Ovary (tissue), 3 donors: ENCODE measurements at regions not wholly inside any gene's neighbourhood (a gene's known extent, or its start where the extent isn't known, plus 50 kb on each side); places are given as distances from the start of the nearest gene placed in this dataset.

Experiments used
- EP300 ChIP-seq: sonication (generic); formaldehyde crosslinking; IDR thresholded peaks from one replicate; pipeline ENCODE4 v1.6.1; 2017; ENCODE audit warnings: antibody characterized with exemption
- POLR2A ChIP-seq: fragments of 450-650 bp; IDR thresholded peaks from one replicate; pipeline ENCODE4 v1.6.1; 2017; ENCODE audit warnings: antibody characterized with exemption, mild to moderate bottlenecking, moderate library complexity
- TF ChIP-seq, protein P1 (sequence below), 3 donors: fragments of 450-650 bp in 2 of 3; fragments of 200-600 bp in 1 of 3; IDR thresholded peaks; one replicate each; pipeline versions ENCODE4 v1.5.1 to v1.8.0; 2016 to 2022; ENCODE audit warnings: antibody characterized with exemption in 3 of 3, mild to moderate bottlenecking in 1 of 3
- donor health status: DM: no; HTN: no; CAD: no.

DNA sequence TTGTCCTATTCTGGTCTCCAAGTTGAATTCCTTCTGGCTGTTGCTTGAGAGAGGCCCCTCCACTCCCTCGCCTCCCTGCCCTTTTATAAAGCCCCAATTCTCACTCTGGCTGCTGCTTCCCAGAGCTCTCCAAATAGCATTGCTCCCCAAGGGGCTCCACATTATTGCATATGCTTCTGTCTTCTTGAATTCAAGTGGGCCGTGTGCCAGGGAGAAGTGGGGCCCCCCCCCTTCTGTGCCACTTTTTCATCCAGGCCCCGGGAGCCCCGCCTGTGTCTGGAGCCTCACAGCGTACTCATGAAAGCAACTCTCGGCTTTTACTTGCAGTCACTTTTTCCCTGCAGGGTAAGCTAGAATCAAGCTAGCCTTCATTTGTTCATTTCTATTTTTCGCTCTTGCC, 265.1 kb downstream of the CCSER2 start:
- TF ChIP-seq, protein P1, sequence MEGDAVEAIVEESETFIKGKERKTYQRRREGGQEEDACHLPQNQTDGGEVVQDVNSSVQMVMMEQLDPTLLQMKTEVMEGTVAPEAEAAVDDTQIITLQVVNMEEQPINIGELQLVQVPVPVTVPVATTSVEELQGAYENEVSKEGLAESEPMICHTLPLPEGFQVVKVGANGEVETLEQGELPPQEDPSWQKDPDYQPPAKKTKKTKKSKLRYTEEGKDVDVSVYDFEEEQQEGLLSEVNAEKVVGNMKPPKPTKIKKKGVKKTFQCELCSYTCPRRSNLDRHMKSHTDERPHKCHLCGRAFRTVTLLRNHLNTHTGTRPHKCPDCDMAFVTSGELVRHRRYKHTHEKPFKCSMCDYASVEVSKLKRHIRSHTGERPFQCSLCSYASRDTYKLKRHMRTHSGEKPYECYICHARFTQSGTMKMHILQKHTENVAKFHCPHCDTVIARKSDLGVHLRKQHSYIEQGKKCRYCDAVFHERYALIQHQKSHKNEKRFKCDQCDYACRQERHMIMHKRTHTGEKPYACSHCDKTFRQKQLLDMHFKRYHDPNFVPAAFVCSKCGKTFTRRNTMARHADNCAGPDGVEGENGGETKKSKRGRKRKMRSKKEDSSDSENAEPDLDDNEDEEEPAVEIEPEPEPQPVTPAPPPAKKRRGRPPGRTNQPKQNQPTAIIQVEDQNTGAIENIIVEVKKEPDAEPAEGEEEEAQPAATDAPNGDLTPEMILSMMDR (IDR thresholded peaks at IDR 0.05): no peak
- no peak for TF ChIP-seq POLR2A
- TF ChIP-seq EP300: no peak
